GM19328 (cell line): ENCODE measurements at regions not wholly inside any gene's neighbourhood (a gene's known extent, or its start where the extent isn't known, plus 50 kb on each side); places are given as distances from the start of the nearest gene placed in this dataset.
A peak's percentile ranks its signal among the peaks of the same experiment; 100 is the strongest.

Experiments used
- ATAC-seq: cut with Tn5 transposase; IDR thresholded peaks from one replicate; pipeline ENCODE4 v1.9.1; 2021; ENCODE audit warnings: mild to moderate bottlenecking, moderate library complexity; ENCODE audit not compliant: unreplicated experiment

GRCh38 chr1:68378296-68379084 is 71.3 kb downstream of the RPE65 start:
- no peak for ATAC-seq

- ATAC-seq: no peak
Measured at GRCh38 chr1:68377098-68377497, 72.7 kb downstream of the RPE65 start.

GRCh38 chr1:68376441-68376840 is 73.3 kb downstream of the RPE65 start:
- no peak for ATAC-seq

GRCh38 chr1:68375919-68376318 is 73.8 kb downstream of the RPE65 start:
- no peak for ATAC-seq

- no peak for ATAC-seq
Measured at GRCh38 chr1:68373173-68373572, 76.6 kb downstream of the RPE65 start.

GRCh38 chr1:68372487-68372886 is 77.3 kb downstream of the RPE65 start:
- ATAC-seq: no peak

GRCh38 chr1:68370101-68370915 is 79.4 kb downstream of the RPE65 start:
- ATAC-seq: no peak

- ATAC-seq: no peak
Measured at GRCh38 chr1:68366572-68366971, 83.2 kb downstream of the RPE65 start.

GRCh38 chr1:68365709-68366382 is 83.9 kb downstream of the RPE65 start:
- ATAC-seq: no peak

- no peak for ATAC-seq
Measured at GRCh38 chr1:68363339-68363738, 86.4 kb downstream of the RPE65 start.

GRCh38 chr1:68361346-68361910 is 88.3 kb downstream of the RPE65 start:
- ATAC-seq: no peak

- ATAC-seq: no peak
Measured at GRCh38 chr1:68359045-68359444, 90.7 kb downstream of the RPE65 start.

GRCh38 chr1:68358439-68358838 is 91.3 kb downstream of the RPE65 start:
- no peak for ATAC-seq

GRCh38 chr1:68355614-68356013 is 94.1 kb downstream of the RPE65 start:
- ATAC-seq: no peak

GRCh38 chr1:68352202-68352601 is 97.6 kb downstream of the RPE65 start:
- no peak for ATAC-seq

- ATAC-seq: peak; percentile 81
Measured at GRCh38 chr1:68347415-68347814, 102.3 kb downstream of the RPE65 start.

- ATAC-seq: no peak
Measured at GRCh38 chr1:68346188-68346808, 103.5 kb downstream of the RPE65 start.

GRCh38 chr1:68344208-68344607 is 105.5 kb downstream of the RPE65 start:
- no peak for ATAC-seq

- ATAC-seq: no peak
Measured at GRCh38 chr1:68340951-68341350, 108.6 kb upstream of the WLS start.

GRCh38 chr1:68339505-68339904 is 107.2 kb upstream of the WLS start:
- ATAC-seq: no peak

GRCh38 chr1:68338081-68338480 is 105.8 kb upstream of the WLS start:
- ATAC-seq: no peak
